Ishikawa (cell line): ENCODE measurements at regions not wholly inside any gene's neighbourhood (a gene's known extent, or its start where the extent isn't known, plus 50 kb on each side); places are given as distances from the start of the nearest gene placed in this dataset.

Experiments used
- CEBPB ChIP-seq: IDR thresholded peaks from 2 replicates; pipeline ENCODE4 v1.6.1; 2012
- EP300 ChIP-seq: IDR thresholded peaks from 2 replicates; pipeline ENCODE4 v1.6.1; 2012; ENCODE audit warnings: borderline replicate concordance
- YY1 ChIP-seq: IDR thresholded peaks from 2 replicates; pipeline ENCODE4 v1.6.1; 2012; ENCODE audit warnings: low read depth

DNA sequence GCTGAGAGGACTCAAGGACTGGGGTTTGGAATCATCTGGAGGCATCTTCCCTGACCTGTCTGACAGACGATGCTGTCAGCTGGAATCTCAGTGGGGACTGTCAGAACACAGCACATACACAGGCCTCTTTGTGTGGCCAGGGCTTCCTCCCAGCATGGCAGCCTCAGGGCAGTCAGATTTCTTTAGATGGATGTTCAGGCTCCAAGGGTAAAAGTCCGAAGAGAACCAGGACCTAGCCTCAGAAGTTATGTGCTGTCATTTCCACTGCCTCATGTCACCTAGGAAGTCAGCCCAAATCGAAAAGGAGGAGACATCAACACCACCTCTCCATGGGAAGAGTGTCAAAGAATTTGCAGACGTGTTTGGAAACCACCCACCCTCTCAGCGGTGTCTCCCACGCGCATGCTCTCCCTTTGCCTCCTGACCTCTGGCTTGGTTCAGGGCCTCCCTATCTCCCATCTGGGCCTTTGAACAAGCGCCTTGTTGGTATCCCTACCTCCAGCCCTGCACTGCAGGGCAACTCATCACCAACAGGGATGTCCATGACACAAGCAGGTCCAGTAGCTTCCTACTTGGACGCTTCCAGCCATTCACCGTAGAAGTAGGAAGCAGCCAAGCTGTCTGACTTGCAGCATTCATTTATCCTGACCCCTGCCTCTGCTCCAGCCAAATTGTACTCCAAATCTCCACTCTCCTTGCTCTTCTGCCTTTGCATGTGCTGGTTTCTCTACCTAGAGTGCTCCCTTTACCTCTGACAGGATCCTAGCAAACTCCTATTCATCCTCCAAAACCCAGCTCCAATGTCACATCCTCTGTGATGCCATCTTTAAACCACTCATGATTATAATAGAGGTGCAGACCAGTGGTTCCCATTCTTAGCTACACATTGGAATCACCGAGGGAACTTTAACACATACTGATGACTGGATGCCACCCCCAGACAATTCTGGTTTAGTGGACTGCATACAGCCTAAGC is 121.6 kb downstream of the OAT start:
- TF ChIP-seq YY1: no peak
- TF ChIP-seq EP300: no peak
- TF ChIP-seq CEBPB: no peak
